ENCODE measurements at regions not wholly inside any gene's neighbourhood (a gene's known extent, or its start where the extent isn't known, plus 50 kb on each side); places are given as distances from the start of the nearest gene placed in this dataset.

GRCh38 chr2:136404176-136404575 lies 286.2 kb upstream of the CXCR4 start:
- no peak for DNase-seq (ENCODE audit: low spot score)

GRCh38 chr2:136402281-136402680 lies 284.3 kb upstream of the CXCR4 start:
- no peak for DNase-seq (ENCODE audit: low spot score)

DNA sequence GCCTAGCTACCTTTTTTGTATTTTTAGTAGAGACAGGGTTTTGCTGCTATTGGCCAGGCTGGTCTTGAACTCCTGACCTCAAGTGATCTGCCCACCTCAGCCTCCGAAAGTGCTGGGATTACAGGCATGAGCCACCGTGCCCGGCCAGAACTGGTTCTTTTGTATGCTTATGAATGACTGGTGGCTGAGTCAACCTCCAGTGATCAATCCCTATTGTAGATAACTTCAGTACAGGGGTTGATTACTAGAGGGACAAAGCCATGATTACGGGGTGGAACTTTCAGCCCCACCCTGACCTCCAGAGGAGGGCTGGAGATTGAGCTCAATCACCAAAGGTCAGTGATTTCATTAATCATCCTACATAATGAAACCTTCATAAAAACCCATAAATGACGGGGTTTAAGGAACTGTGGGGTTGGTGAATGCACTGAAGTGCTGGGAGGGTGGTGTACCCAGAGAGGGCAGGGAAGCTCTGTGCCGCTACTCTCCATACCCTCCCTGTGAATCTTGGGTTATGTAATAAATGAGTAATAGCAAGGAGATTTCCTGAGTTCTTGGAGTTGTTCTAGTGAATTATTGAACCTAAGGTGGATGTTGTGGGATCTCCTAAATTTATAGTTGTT lies 281.8 kb upstream of the CXCR4 start:
- no peak for DNase-seq (ENCODE audit: low spot score)

DNA sequence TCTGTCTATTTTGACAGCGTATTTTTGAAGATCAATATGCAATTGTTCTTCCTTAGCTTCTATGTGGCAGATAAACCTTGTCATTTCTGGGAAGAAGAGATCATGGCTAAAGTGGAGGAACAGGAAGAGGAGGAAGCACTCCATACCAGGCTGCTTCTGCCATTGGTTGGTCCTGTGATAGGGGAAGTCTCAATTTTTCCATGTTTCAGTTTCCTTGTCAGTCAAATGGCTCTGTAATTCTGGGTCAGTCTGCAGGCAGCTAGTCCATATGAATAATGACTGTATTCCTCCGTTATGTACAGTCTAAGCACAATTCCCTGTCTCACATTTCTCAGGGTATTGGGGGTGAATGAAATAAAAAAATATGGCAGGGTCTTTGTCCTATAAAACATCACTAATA lies 277.6 kb upstream of the CXCR4 start:
- no peak for DNase-seq (ENCODE audit: low spot score)

DNA sequence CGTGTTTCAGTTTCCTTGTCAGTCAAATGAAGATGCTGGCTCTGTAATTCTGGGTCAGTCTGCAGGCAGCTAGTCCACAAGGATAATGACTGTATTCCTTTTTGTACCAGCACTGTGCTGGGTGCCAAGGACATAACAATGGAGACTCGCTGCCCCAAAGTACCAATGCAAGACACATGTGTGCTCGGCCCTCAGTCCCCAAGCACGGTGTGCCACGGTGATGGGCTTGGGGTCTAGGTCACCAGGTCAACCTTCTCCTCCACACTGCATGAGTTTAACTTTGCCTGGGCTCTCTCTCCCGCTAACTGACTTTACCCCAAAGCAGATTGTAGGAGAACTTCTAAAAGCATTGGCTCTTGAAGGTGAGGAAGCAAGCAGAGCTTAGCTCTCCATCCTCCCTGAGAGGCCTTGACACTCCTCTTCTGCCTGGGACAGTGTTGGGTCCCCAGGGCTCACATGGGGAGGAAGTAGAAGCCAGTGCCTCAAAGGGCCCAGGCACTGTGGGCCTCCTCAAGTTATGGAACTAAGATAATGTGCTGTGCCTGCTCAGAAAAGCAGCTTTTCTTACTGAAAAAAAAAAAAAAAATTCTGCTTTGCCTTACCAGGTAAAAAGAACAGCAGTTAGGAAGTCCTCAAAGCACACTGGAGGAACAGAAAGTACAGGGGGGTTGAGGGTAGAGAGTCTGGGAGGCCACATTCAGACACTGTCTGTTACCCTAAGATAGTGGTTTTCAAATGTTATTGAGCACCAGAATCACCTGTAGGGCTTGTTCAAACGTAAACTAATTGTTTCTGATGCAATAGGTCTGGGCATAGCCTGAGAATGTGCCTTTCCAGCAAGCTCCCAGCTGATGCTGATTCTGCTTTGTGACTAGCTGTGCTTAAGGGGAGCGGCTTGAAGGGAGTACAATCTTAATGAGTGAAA lies 276.4 kb upstream of the CXCR4 start:
- DNase-seq (ENCODE audit: low spot score): no peak

DNA sequence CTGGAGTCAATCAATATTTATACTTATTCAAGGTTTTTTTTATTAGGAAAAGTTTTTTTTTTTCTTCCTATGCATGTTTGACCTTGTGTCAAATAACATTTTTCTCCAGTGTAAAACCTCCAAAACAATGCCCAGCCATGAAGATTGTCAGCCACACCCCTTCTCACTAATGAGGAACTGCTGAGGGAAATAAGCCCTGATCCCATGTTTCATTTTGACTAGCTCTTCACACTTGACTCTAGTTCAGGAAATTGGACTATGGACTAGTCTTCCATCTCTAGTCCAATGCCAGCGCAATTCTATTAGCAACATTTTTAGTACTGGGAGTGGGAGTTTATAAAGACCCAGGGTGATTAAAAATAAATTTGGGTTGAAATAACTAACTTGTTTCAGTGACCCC lies 275.6 kb upstream of the CXCR4 start:
- DNase-seq (ENCODE audit: low spot score): peak; percentile 34

DNA sequence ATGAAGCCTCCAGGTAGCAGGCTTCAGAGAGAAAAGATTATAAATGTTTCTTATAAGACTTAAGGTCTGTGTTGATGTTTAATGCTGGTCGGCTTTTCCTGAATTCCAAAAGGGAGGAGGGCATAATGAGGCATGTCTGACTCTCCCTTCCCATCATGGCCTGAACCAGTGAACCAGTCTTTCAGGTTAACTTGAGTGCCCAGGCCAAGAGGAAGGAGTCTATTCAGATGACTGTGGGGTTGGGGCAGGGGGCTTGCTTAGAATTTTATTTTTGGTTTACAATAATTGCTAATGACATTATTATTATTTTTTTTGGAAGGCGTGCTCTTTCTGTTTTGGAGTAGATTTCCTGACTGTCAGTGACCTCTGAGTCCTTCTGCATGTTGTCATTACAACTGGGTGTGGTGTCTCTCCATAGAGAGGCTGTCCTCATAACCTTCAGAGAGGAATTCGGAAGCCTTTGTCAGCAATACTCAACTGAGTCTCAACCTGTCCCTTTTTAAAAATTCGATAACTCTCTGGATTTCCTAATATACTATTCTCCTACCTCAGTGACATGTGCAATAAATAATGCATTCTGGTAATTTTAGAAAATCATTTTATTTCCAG lies 275.1 kb upstream of the CXCR4 start:
- DNase-seq (ENCODE audit: low spot score): no peak

GRCh38 chr2:136389809-136390208 lies 271.9 kb upstream of the CXCR4 start:
- no peak for DNase-seq (ENCODE audit: low spot score)

DNA sequence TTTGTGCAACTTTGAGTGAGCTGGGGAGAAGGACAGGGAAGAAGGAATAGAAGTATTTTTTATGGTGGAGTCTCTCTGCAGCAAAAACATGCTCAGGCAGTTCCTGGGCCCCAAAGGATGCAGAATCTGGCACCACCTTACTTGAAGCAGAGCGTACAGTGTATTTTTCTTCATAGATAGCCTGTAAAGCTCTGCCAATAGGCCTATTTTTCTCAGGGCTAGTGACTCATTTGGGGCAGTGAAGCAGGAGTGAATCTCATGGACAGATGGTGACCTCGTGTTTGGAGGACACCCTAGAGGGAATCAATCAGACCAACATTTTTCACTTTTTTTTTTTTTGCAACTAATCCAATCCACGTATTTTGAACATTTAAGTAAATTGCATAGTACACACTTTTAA lies 268.1 kb upstream of the CXCR4 start:
- DNase-seq (ENCODE audit: low spot score): no peak

- peak; percentile 81 for DNase-seq (ENCODE audit: low spot score)
Measured at GRCh38 chr2:136384531-136385303, 266.8 kb upstream of the CXCR4 start.

DNA sequence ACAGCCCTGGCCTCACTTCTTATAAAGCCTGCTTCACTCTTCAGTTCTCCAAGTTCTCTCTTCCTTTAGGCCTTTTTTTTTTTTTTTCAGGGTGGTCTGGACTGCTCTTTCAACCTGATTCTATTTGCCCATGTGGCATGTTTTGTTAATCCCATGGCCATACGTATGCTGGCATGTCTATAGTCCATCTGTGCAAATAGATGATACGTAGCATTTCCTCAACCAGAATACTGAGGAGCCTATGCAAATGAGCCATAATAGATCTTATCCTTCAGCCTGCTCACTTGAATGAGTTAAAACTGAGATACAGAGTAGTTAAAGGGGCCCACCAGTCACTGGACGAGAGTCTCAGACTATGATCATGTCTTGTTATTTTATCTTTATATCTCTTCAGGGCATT lies 265.2 kb upstream of the CXCR4 start:
- DNase-seq (ENCODE audit: low spot score): no peak

- DNase-seq (ENCODE audit: low spot score): no peak
Measured at GRCh38 chr2:136381722-136382633, 264.0 kb upstream of the CXCR4 start.

GRCh38 chr2:136381245-136381644 lies 263.3 kb upstream of the CXCR4 start:
- DNase-seq (ENCODE audit: low spot score): no peak

DNA sequence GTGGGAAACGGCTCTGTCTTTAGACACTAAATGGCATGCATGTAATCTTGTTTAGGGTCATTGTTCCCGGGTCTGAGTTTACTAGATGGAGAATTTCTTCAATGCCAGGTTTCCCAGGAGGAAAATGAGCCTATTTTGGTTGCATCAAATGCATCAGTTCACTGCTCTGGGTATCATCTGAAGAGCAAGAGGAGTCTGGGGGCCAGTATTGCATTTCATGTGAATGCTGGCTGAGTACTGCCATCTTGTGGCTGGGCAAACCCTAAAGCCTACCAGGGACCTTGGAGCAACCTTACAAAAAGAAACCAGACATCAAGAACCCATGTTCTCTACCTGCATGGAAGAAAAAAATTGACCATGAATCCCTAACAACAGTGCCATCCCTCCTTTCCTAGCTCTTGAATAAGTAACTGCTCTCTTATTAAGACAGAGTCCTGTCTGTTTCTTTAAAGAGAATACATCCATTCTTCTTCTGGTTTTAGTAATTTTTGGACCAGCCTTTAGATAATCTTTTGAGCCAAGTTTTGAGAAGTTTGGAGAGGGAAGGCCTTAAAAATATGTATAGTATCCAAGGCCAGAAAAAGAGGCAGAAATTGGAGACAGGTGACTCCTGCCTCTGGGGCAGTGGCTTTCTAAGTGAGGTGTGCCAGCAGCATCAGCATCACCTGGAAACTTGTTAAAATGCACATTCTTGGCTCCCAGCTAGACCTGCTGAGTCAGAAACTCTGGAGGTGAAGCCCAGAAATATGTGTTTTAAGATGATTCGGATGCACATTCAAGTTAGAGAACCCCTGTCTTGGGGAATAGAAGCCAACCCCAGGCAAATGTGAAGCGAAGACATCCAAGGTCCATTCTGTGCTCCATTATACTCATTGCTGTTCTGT lies 261.0 kb upstream of the CXCR4 start:
- peak; percentile 82 for DNase-seq (ENCODE audit: low spot score)

DNA sequence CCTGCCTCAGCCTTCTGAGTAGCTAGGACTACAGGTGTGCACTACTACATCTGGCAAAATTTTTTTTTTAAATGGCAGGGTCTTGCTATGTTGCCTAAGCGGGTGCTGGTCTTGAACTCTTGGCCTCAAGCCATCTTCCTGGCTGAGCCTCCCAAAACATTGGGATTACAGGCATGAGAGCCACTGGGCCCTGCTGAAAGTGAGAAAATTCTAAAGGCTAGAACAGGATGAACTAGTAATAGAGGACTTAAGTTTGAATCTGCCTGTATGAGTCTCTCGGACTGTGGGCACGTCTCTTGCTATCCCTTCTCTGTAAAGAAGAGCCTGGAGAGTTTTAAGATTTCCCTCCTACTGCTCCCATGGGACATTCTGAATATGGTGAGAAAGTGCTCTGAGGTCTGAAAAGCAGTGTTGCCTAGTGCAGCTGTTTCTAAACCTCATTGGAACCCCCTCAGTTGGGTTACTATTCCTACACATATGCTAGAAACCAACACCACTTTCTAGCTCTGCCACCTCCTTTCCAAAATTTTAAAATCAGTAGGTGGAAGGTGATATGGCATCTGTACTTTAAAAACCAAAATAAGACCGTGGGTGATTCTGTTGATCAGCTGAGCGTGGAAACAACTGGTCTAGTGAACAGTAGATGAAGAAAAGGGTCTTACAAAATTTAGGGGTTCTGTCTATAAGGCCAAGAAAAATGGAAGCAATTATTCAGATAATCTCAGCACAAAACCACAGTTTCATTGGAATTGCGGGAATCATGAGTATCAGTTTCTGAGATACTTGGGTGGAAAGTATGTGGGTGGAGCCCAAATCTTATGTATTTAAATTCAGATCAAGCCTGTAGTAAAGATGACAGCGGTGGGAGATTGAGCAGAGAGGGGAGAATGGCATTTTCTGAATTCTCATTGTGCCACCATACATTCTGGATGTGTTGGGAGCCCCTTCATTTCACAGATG lies 259.8 kb upstream of the CXCR4 start:
- no peak for DNase-seq (ENCODE audit: low spot score)

DNA sequence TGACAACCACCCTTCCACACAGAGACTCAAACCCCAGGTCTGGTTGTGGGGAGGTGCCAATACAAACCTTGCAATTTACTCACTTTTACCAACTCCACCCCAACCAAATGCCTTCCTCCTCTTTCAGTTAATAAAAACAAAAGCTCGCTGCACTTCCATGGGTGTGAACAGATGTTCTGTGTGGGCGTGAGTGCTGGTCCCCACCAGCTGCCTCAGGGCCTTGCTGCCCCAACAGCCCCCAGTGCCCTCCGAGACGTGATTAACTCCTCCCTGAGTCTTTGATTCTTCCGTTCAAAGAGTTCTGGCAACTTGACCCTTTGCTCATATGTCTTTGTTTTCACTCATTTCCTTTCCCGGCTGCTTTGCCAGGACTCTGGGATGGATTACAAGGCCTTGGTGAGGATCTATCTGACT lies 258.9 kb upstream of the CXCR4 start:
- no peak for DNase-seq (ENCODE audit: low spot score)

GRCh38 chr2:136376211-136376610 lies 258.3 kb upstream of the CXCR4 start:
- no peak for DNase-seq (ENCODE audit: low spot score)

GRCh38 chr2:136375017-136375901 lies 257.3 kb upstream of the CXCR4 start:
- DNase-seq (ENCODE audit: low spot score): no peak

All from Ammon's horn (tissue), 1 donor.